Astrocyte (in vitro differentiated cells and primary cell): ENCODE measurements at regions not wholly inside any gene's neighbourhood (a gene's known extent, or its start where the extent isn't known, plus 50 kb on each side); places are given as distances from the start of the nearest gene placed in this dataset.

Experiments used
- EZH2 ChIP-seq: IDR thresholded peaks from 2 replicates; pipeline ENCODE4 v1.6.1; 2012; ENCODE audit warnings: mild to moderate bottlenecking, low read length, inconsistent platforms; ENCODE audit not compliant: insufficient read depth
- TF ChIP-seq, protein P1 (sequence below): IDR thresholded peaks from 2 replicates; pipeline ENCODE4 v1.5.1; 2011; ENCODE audit warnings: low read depth, mild to moderate bottlenecking, inconsistent platforms, low read length, moderate library complexity; ENCODE audit not compliant: insufficient read depth

DNA sequence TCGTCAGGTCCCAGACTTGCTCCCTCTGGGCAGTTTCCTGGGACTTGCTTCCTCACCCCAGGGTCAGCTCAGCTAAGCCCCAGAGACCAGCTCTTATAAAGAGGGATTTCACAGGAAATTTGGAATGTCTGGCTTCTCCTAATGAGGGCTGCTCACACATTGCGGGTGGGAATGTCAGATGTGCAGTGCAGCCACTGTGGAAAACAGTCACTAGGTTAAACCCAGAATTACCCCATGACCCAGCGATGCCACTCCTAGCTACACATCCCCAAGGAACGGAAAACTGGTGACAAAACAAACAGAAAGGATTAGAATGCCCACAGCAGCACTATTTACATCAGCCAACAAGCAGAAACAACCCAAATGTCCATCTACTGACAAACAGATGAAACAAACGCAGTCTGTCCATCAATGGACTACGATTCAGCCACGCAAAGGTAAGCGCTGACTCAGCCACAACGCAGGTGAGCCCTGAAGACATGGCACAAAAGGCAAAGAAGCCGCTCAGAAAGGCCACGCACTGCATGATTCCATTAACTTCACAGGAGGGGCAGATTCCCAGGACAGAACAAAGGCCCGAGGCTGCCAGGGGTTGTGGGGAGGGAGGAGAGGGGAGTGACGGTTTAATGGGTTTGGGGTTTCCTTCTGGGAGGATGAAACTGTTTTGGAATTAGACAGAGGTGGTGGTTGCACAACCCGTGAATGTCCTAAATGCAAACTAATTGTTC is 63.0 kb downstream of the NCOR2 start:
- TF ChIP-seq, protein P1, sequence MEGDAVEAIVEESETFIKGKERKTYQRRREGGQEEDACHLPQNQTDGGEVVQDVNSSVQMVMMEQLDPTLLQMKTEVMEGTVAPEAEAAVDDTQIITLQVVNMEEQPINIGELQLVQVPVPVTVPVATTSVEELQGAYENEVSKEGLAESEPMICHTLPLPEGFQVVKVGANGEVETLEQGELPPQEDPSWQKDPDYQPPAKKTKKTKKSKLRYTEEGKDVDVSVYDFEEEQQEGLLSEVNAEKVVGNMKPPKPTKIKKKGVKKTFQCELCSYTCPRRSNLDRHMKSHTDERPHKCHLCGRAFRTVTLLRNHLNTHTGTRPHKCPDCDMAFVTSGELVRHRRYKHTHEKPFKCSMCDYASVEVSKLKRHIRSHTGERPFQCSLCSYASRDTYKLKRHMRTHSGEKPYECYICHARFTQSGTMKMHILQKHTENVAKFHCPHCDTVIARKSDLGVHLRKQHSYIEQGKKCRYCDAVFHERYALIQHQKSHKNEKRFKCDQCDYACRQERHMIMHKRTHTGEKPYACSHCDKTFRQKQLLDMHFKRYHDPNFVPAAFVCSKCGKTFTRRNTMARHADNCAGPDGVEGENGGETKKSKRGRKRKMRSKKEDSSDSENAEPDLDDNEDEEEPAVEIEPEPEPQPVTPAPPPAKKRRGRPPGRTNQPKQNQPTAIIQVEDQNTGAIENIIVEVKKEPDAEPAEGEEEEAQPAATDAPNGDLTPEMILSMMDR: no peak
- TF ChIP-seq EZH2: no peak
